IPS-15b (cell line): ENCODE measurements at regions not wholly inside any gene's neighbourhood (a gene's known extent, or its start where the extent isn't known, plus 50 kb on each side); places are given as distances from the start of the nearest gene placed in this dataset.

Source experiments
- H3K27me3 ChIP-seq: one replicate; pipeline ENCODE4 v1.6.1; 2013; ENCODE audit warnings: low read length; ENCODE audit not compliant: control insufficient read depth, insufficient read depth
- H3K36me3 ChIP-seq: one replicate; pipeline ENCODE4 v1.6.1; 2013; ENCODE audit warnings: low read length; ENCODE audit not compliant: control insufficient read depth, insufficient read depth
- H3K4me1 ChIP-seq: one replicate; pipeline ENCODE4 v1.6.1; 2013; ENCODE audit warnings: mild to moderate bottlenecking, low read length; ENCODE audit not compliant: control insufficient read depth, insufficient read depth
- H3K4me3 ChIP-seq: one replicate; pipeline ENCODE4 v1.5.1; 2013; ENCODE audit warnings: low read depth, low read length
- H3K9ac ChIP-seq: one replicate; pipeline ENCODE4 v1.6.1; 2013; ENCODE audit warnings: low read depth, mild to moderate bottlenecking, low read length
- H3K9me3 ChIP-seq: one replicate; pipeline ENCODE4 v1.6.1; 2013; ENCODE audit warnings: mild to moderate bottlenecking, low read length; ENCODE audit not compliant: control insufficient read depth, insufficient read depth

DNA sequence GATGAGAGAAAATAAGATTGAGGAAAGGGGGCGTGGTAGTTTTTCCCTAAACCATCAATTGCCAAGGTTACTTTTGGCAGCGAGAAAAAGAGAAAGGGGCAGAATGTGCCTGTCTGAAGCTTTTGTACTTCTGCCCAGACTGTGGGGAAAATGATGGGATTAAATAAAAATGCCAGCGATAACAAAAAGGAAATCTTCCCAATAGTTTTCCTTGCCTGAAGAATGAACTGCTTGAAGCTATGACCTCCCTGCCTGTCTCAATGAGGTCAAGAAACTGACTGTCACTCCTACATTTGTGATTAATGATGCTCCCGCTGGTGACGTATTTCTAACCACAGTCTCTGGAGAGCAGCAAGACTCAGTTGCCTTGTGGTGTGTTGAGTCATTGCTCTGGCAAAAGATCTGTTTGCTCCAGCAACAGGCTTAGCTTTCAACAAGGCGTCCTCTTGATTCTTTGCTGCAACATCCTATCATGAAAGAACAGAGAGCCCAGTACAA is 1051.5 kb downstream of the DIAPH3 start:
- H3K4me1 ChIP-seq: no peaks in the 10 kb centered on the region
- no peaks in the 10 kb centered on the region for H3K27me3 ChIP-seq
- no peaks in the 10 kb centered on the region for H3K9me3 ChIP-seq
- no peaks in the 10 kb centered on the region for H3K36me3 ChIP-seq
- H3K4me3 ChIP-seq: no peak overlapping the region
- H3K9ac ChIP-seq: no peak overlapping the region

GRCh38 chr13:59119475-59119874 is 1044.3 kb downstream of the DIAPH3 start:
- H3K27me3 ChIP-seq: no peaks in the 10 kb centered on the region
- no peaks in the 10 kb centered on the region for H3K9me3 ChIP-seq
- no peaks in the 10 kb centered on the region for H3K36me3 ChIP-seq
- H3K4me1 ChIP-seq: no peaks in the 10 kb centered on the region
- no peak overlapping the region for H3K4me3 ChIP-seq
- no peak overlapping the region for H3K9ac ChIP-seq

DNA sequence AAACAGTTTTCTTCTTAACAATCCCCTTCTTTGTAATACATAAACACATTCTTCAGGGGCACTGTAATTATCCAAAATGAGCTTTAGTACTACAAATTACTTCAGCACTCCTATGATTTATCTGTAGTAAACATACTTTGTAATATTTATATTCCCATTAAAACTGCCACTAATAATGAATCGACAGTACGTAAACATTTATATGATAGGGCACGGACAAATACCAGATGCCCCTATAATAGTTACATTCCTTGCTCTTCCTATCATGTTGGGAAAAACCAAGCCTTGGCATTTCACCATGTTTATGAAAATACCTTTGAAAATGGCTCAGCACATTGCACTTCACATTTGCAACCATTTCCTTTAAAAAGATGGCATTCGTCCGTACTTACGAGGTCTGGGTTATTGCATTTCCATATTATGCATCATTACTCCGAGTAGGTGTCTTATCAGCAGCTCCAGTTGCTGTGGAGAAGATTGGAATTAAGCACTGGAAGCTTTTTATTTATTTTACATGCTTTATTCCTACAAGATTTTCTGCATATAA is 1043.4 kb downstream of the DIAPH3 start:
- H3K4me3 ChIP-seq: no peak overlapping the region
- H3K36me3 ChIP-seq: no peaks in the 10 kb centered on the region
- H3K27me3 ChIP-seq: no peaks in the 10 kb centered on the region
- no peak overlapping the region for H3K9ac ChIP-seq
- no peaks in the 10 kb centered on the region for H3K9me3 ChIP-seq
- no peaks in the 10 kb centered on the region for H3K4me1 ChIP-seq

- Histone ChIP-seq H3K36me3 (no peaks in the 10 kb centered on the region), H3K9ac (no peak overlapping the region), H3K9me3 (no peaks in the 10 kb centered on the region), H3K4me3 (no peak overlapping the region), H3K4me1 (no peaks in the 10 kb centered on the region), H3K27me3 (no peaks in the 10 kb centered on the region)
These were observed 1042.2 kb downstream of the DIAPH3 start for GRCh38 chr13:59121507-59121906.

- H3K9me3 ChIP-seq: no peaks in the 10 kb centered on the region
- no peak overlapping the region for H3K9ac ChIP-seq
- H3K4me3 ChIP-seq: no peak overlapping the region
- no peaks in the 10 kb centered on the region for H3K36me3 ChIP-seq
- H3K27me3 ChIP-seq: no peaks in the 10 kb centered on the region
- no peaks in the 10 kb centered on the region for H3K4me1 ChIP-seq
These were observed 1037.3 kb downstream of the DIAPH3 start for GRCh38 chr13:59126474-59126873.

DNA sequence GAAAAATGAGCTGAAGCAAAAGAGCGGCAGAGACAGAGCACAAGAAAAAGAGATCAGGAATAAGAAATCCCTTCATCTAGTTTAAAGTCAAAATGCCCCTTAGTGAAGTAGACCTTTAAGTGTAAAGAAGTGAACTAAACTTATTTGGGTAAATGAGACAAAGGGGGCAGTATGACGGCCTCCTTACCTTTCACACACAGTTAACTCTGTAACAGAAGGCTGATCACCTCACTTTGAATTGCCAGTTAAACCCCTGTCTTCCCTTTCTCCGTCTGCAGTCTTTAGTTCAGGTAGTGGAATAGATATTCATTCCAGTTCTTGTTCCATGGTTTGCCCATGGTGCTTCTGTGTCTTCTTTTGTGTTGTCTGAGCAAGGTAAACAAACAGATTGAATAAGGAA is 1029.8 kb downstream of the DIAPH3 start:
- no peaks in the 10 kb centered on the region for H3K4me1 ChIP-seq
- H3K9ac ChIP-seq: no peak overlapping the region
- no peaks in the 10 kb centered on the region for H3K36me3 ChIP-seq
- no peaks in the 10 kb centered on the region for H3K27me3 ChIP-seq
- H3K9me3 ChIP-seq: no peaks in the 10 kb centered on the region
- no peak overlapping the region for H3K4me3 ChIP-seq

DNA sequence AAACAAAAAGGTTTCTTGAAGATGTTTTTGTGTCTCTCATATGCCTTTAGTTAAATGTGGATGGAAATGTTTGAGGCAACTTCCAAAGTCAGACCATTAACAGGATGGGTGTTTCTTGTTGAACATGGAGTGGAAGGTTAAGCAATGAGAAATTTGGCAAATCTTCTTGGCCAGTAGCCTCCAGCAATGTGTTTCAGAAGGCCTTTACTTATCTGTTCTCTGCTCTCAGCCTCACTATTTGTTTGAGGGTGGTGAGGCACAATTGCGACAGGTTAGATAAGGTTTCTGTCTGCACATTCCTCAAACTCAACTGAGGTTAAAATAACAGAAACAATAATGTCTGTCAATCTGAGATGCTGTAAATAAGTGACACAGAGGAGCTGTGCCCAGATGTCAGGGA is 1019.0 kb downstream of the DIAPH3 start:
- no peak overlapping the region for H3K9ac ChIP-seq
- no peaks in the 10 kb centered on the region for H3K4me1 ChIP-seq
- no peaks in the 10 kb centered on the region for H3K36me3 ChIP-seq
- H3K9me3 ChIP-seq: no peaks in the 10 kb centered on the region
- H3K4me3 ChIP-seq: no peak overlapping the region
- no peaks in the 10 kb centered on the region for H3K27me3 ChIP-seq

DNA sequence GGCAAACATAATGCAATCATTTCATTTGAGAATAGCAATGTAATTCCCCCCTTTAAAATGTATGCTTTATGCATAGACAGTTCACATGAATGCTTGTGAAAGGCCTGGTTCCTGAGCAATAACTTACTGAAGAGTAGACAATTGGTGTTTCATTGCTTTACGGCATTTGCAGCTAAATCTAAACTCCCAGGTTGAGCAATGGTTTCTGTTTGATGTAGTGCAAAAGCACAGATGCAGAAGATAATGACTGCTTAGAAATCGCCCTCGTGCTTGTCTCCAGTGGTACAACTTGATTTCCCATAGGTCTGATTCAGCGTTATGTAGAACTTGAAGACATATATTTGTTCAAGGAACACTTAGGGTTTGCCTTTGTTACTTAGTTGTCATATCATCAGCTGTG is 1018.3 kb downstream of the DIAPH3 start:
- H3K36me3 ChIP-seq: no peaks in the 10 kb centered on the region
- no peak overlapping the region for H3K9ac ChIP-seq
- no peaks in the 10 kb centered on the region for H3K9me3 ChIP-seq
- H3K27me3 ChIP-seq: no peaks in the 10 kb centered on the region
- H3K4me1 ChIP-seq: no peaks in the 10 kb centered on the region
- H3K4me3 ChIP-seq: no peak overlapping the region

GRCh38 chr13:59157181-59157580 is 1006.5 kb downstream of the DIAPH3 start:
- Histone ChIP-seq H3K9me3 (no peaks in the 10 kb centered on the region), H3K4me3 (no peak overlapping the region), H3K36me3 (no peaks in the 10 kb centered on the region), H3K4me1 (no peaks in the 10 kb centered on the region), H3K9ac (no peak overlapping the region), H3K27me3 (no peaks in the 10 kb centered on the region)

- Histone ChIP-seq H3K4me3 (no peak overlapping the region), H3K27me3 (no peaks in the 10 kb centered on the region), H3K4me1 (no peaks in the 10 kb centered on the region), H3K9me3 (no peaks in the 10 kb centered on the region), H3K36me3 (no peaks in the 10 kb centered on the region), H3K9ac (no peak overlapping the region)
These were observed 997.6 kb downstream of the DIAPH3 start for GRCh38 chr13:59166174-59166573.

DNA sequence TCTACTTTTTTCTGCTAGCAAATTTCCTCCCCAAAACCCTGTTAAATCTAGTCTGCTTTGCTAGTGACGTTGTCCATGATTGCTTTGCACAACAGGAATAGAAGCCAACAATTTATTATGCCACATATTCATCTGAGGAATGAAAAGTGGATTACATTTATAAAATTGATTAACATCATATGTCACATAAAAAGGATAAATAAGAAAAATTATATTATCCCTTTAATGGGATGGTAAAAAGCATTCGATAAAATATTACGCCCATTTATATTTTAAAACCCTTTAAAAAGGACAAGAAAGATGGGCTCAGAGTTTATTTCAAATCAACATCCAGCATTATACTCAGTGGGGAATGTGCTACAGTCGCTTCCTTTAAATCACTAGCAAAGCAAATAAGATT is 991.7 kb downstream of the DIAPH3 start:
- Histone ChIP-seq H3K4me1 (peaks cover 3% of the 10 kb centered on the region), H3K9me3 (no peaks in the 10 kb centered on the region), H3K27me3 (no peaks in the 10 kb centered on the region), H3K9ac (no peak overlapping the region), H3K36me3 (no peaks in the 10 kb centered on the region), H3K4me3 (no peak overlapping the region)

DNA sequence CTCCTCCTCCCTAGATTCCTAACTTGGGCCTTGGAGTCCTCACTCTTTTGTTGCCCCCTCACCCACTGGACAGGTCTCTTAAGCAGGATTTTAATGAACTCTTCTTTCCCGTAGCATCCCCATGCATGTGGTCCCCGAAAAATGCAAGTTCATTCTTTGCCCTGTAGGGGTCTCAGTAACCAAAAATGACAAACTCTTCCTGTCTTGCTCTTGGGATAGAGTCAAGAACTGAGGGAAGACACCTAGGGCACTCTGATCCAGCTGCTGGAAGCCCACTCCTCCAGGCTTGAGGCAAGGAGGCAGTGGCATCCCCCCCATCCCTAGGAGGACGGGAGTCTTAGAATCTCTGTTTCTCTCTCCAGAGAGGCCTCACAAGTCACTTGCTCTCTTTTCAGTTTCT is 987.0 kb downstream of the DIAPH3 start:
- Histone ChIP-seq H3K36me3 (no peaks in the 10 kb centered on the region), H3K27me3 (no peaks in the 10 kb centered on the region), H3K4me1 (peaks cover 1% of the 10 kb centered on the region), H3K4me3 (no peak overlapping the region), H3K9ac (no peak overlapping the region), H3K9me3 (no peaks in the 10 kb centered on the region)
